Caki2 (cell line): ENCODE measurements at regions not wholly inside any gene's neighbourhood (a gene's known extent, or its start where the extent isn't known, plus 50 kb on each side); places are given as distances from the start of the nearest gene placed in this dataset.

Experiments
- DNase-seq: peaks from one replicate; pipeline ENCODE4 v3.0.0-alpha.2; 2015; ENCODE audit warnings: low read depth
- in situ Hi-C: cut with HindIII; loops from 2 replicates; pipeline ENCODE4 v1.10.0; 2016; ENCODE audit warnings: low sequenced_read_pairs, low pct_unique_long_range_greater_than_20kb, mixed read lengths

GRCh38 chr2:106701203-106702022 lies 184.6 kb downstream of the ST6GAL2 start:
- in situ Hi-C loops: no loop called here
- DNase-seq: no peak

- DNase-seq: no peak
- in situ Hi-C loops: no loop called here
Observed at GRCh38 chr2:106703161-106703560, 182.8 kb downstream of the ST6GAL2 start.

DNA sequence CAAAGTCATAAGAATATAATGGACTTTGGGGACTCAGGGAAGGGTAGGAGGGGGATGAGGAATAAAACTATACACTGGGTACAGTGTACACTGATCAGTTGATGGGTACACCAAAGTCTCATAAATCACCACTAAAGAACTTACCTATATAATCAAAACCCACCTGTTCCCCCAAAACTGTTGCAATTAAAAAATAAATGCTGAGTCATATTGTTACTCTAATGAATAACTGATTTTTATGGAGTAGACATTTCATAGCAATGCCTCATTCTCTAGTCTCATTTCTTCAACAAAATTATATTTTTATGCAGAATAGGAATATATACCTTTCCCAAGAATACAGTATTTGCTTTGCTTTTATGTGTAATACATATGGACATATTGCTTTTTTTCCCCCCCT lies 181.2 kb downstream of the ST6GAL2 start:
- in situ Hi-C loops: no loop called here
- no peak for DNase-seq

- no peak for DNase-seq
- in situ Hi-C loops: no loop called here
Observed at GRCh38 chr2:106705877-106706276, 180.1 kb downstream of the ST6GAL2 start.

GRCh38 chr2:106706283-106706682 lies 179.7 kb downstream of the ST6GAL2 start:
- in situ Hi-C loops: no loop called here
- no peak for DNase-seq

GRCh38 chr2:106708209-106708608 lies 177.8 kb downstream of the ST6GAL2 start:
- in situ Hi-C loops: no loop called here
- no peak for DNase-seq

GRCh38 chr2:106709229-106709628 lies 176.7 kb downstream of the ST6GAL2 start:
- in situ Hi-C loops: no loop called here

GRCh38 chr2:106719222-106719621 lies 166.7 kb downstream of the ST6GAL2 start:
- DNase-seq: no peak
- in situ Hi-C loops: no loop called here

More at GRCh38 chr2:106709229-106709628, 176.7 kb downstream of the ST6GAL2 start:
- DNase-seq: no peak

DNA sequence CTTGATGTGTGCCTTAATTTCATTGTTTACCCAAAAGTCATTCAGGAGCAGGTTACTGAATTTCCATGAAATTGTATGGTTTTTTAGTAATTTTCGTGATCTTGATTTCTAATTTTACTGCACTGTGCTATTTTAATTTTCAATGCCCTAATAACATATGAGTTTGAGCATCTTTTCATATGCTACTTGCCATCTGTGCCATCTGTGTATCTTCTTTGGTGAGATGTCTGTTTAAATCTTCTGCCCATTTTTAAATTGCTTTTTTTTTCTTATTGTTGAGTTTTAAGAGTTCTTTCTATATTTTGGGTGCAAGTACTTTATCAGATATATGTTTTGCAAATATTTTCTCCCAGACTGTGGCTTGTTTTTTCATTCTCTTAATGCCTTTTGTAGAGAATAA lies 165.9 kb downstream of the ST6GAL2 start:
- in situ Hi-C loops: no loop called here

DNA sequence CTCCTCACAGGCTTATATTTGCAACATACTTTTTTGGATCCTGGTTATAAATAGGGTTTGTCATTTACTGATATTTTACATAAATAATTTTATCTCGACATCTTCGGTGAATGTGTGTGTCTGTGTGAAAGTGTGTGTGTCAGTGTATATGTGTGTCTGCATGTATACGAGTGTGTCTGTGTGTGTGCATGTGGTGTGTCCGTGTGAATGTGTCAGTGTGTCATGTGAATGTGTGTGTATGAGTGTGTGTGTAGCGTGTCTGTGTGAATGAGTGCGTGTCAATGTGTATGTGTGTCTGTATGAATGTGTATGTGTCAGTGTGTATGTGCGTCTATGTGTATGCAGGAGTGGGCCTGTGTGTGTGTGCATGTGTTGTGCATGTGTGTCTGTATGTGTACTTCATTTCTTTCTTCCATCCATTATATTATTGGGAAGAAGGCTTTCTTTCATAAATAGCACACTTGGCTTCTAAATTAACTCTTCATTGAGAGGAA lies 161.6 kb downstream of the ST6GAL2 start:
- in situ Hi-C loops: no loop called here

More for the DNA sequence above, 165.9 kb downstream of the ST6GAL2 start:
- no peak for DNase-seq

GRCh38 chr2:106734165-106734564 lies 151.8 kb downstream of the ST6GAL2 start:
- in situ Hi-C loops: no loop called here
- DNase-seq: no peak

More for the DNA sequence above, 161.6 kb downstream of the ST6GAL2 start:
- DNase-seq: no peak

DNA sequence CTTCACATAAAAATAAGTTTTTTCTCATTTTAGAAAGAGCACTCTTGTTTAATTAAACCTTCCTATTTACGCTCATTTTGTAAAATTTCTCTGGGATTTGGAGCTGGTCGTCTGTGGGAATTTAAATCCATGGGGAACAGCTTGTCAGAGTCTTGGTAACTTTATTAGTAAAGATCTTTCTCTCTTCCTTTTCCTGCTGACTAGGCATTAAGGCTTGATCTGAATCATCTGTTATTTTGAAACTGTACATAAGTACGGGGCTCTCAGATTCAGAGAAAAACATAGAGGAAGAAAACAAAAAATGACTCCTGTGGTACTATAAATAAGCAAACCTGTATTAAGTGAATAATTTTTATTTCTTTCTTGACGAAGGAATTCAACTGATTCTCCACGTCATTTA lies 150.2 kb downstream of the ST6GAL2 start:
- no peak for DNase-seq
- in situ Hi-C loops: no loop called here

GRCh38 chr2:106736221-106736620 lies 149.7 kb downstream of the ST6GAL2 start:
- no peak for DNase-seq
- in situ Hi-C loops: no loop called here

DNA sequence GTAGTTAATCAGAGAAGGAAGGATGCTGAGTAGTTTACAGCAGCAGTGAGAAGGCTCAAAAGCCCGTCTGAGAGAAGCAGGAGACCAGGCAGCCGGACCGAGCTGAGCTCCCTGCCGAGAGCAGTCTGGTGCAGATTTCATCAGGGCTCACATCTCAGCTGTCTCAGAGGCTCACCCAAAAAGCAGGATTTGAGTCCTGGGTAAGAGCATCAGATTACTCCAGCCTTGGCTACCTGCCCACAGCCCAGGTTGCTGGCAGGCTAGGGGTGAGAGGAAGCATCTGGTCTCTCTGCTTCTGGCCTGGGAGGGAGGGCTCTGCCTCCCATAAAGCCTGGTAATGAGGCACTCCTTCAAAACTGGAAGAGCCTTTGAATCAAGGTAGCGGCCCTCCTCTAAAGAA lies 140.5 kb downstream of the ST6GAL2 start:
- no peak for DNase-seq
- in situ Hi-C loops: no loop called here

DNA sequence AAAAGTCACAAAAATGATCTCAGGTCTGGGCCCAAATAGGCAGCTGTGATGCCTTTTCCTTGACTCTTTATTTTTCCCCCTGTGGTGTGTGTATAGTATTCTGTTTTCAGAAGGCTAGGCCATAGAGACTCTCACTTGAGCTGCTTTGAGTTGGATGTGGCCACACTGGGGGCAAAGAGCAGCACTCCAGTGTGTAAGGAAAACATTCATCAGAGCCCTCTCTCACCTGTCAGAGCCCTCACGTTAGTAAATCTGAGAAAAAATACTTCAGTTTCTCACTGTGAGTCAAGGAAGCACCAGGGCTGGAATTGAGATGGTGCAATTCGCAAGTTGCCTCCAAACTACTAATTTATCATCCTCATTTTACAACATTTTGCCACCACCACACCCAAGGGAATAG lies 136.1 kb downstream of the ST6GAL2 start:
- DNase-seq: no peak
- in situ Hi-C loops: no loop called here
